ENCODE measurements at regions not wholly inside any gene's neighbourhood (a gene's known extent, or its start where the extent isn't known, plus 50 kb on each side); places are given as distances from the start of the nearest gene placed in this dataset.

GRCh38 chr17:411421-412120 is 59.0 kb upstream of the RPH3AL start:
- DNase-seq: no peak
- H3K36me3 ChIP-seq: no peaks in the 10 kb centered on the region
- TF ChIP-seq, protein P1, sequence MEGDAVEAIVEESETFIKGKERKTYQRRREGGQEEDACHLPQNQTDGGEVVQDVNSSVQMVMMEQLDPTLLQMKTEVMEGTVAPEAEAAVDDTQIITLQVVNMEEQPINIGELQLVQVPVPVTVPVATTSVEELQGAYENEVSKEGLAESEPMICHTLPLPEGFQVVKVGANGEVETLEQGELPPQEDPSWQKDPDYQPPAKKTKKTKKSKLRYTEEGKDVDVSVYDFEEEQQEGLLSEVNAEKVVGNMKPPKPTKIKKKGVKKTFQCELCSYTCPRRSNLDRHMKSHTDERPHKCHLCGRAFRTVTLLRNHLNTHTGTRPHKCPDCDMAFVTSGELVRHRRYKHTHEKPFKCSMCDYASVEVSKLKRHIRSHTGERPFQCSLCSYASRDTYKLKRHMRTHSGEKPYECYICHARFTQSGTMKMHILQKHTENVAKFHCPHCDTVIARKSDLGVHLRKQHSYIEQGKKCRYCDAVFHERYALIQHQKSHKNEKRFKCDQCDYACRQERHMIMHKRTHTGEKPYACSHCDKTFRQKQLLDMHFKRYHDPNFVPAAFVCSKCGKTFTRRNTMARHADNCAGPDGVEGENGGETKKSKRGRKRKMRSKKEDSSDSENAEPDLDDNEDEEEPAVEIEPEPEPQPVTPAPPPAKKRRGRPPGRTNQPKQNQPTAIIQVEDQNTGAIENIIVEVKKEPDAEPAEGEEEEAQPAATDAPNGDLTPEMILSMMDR (IDR thresholded peaks at IDR 0.05; ENCODE audit: low read depth, low read length): no peak
- H3K27ac ChIP-seq: no peak overlapping the region
- H3K27me3 ChIP-seq (ENCODE audit: insufficient read depth, low read depth, severe bottlenecking): no peaks in the 10 kb centered on the region
- no peak overlapping the region for H3K4me3 ChIP-seq (ENCODE audit: low read depth, low read length)
- peaks cover 4% of the 10 kb centered on the region for H3K9me3 ChIP-seq (ENCODE audit: severe bottlenecking)

- Histone ChIP-seq H3K36me3 (no peaks in the 10 kb centered on the region), H3K27me3 (ENCODE audit: insufficient read depth, low read depth, severe bottlenecking) (no peaks in the 10 kb centered on the region), H3K4me3 (ENCODE audit: low read depth, low read length) (peak overlapping the region; percentile 57), H3K27ac (peak overlapping the region; percentile 57), H3K9me3 (ENCODE audit: severe bottlenecking) (peaks cover 4% of the 10 kb centered on the region)
- TF ChIP-seq, protein P1 (IDR thresholded peaks at IDR 0.05; ENCODE audit: low read depth, low read length): peak; percentile 35; the same call in 1 of the 2 replicates
- peak; percentile 57 for DNase-seq
These were observed 58.2 kb upstream of the RPH3AL start for GRCh38 chr17:410543-411401.

- H3K27me3 ChIP-seq (ENCODE audit: insufficient read depth, low read depth, severe bottlenecking): no peaks in the 10 kb centered on the region
- no peaks in the 10 kb centered on the region for H3K36me3 ChIP-seq
- TF ChIP-seq, protein P1 (IDR thresholded peaks at IDR 0.05; ENCODE audit: low read depth, low read length): 0 out of 2 replicates have a peak, but pooled peaks have one; percentile 5
- H3K27ac ChIP-seq: peak overlapping the region; percentile 57
- DNase-seq: peak; percentile 99
- H3K9me3 ChIP-seq (ENCODE audit: severe bottlenecking): peaks cover 4% of the 10 kb centered on the region
- H3K4me3 ChIP-seq (ENCODE audit: low read depth, low read length): peak overlapping the region; percentile 57
These were observed 57.4 kb upstream of the RPH3AL start for GRCh38 chr17:409848-410542.

DNA sequence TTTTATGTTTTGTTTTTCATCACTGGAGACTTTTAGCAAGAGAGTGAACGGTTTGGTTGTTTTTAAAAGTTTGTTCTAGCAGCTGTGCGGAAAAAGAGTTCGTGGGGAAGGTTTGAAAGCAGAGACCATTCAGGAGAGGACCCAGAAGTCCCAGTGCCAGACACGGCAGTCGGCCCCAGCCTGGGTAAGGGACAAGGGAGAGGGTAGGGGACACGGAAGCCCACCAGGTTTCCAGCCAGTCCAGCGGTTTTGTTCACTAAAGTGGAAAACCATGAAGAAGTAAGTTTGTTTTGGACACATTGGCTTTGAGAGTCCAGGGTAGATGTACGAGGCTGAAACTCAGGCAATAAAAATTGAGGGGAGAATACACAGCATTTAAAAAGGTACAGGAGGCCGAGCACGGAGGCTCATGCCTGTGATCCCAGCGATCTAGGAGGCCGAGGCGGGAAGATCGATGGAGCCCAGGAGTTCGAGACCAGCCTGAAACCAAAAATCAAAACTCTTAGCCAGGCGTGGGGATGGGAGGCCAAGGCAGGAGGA is 56.8 kb upstream of the RPH3AL start:
- no peaks in the 10 kb centered on the region for H3K36me3 ChIP-seq
- peak overlapping the region; percentile 21; the same call in 1 of the 2 replicates for H3K27ac ChIP-seq
- no peak for DNase-seq
- H3K9me3 ChIP-seq (ENCODE audit: severe bottlenecking): peaks cover 4% of the 10 kb centered on the region
- no peaks in the 10 kb centered on the region for H3K27me3 ChIP-seq (ENCODE audit: insufficient read depth, low read depth, severe bottlenecking)
- TF ChIP-seq, protein P1 (IDR thresholded peaks at IDR 0.05; ENCODE audit: low read depth, low read length): no peak
- no peak overlapping the region for H3K4me3 ChIP-seq (ENCODE audit: low read depth, low read length)

DNA sequence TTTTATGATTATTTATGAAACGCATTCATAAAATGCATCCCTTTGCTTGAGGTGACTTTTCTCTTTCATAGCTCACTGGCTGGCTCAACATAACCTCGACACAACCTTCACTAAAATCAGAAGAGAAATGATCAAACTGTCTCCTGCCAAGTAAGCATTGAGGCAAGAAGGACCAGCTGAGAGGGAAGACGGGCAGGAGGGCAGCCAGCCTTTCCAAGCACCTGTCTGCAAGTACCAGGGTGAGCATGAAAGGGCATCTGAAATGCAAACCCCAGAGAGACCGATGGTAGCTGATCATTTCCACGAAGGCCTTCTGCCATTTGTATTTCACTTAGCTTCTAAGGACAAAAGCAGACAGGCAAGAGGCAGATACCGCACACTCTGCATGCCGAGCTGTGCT is 52.1 kb upstream of the RPH3AL start:
- no peak for DNase-seq
- TF ChIP-seq, protein P1 (IDR thresholded peaks at IDR 0.05; ENCODE audit: low read depth, low read length): no peak
- no peaks in the 10 kb centered on the region for H3K36me3 ChIP-seq
- no peaks in the 10 kb centered on the region for H3K27me3 ChIP-seq (ENCODE audit: insufficient read depth, low read depth, severe bottlenecking)
- H3K9me3 ChIP-seq (ENCODE audit: severe bottlenecking): peaks cover 7% of the 10 kb centered on the region
- no peak overlapping the region for H3K27ac ChIP-seq
- H3K4me3 ChIP-seq (ENCODE audit: low read depth, low read length): no peak overlapping the region
